HG03159 (cell line): ENCODE measurements at regions not wholly inside any gene's neighbourhood (a gene's known extent, or its start where the extent isn't known, plus 50 kb on each side); places are given as distances from the start of the nearest gene placed in this dataset.

Experiments used
- ATAC-seq: cut with Tn5 transposase; IDR thresholded peaks from one replicate; pipeline ENCODE4 v1.9.1; 2021; ENCODE audit warnings: mild to moderate bottlenecking, moderate library complexity; ENCODE audit not compliant: unreplicated experiment

DNA sequence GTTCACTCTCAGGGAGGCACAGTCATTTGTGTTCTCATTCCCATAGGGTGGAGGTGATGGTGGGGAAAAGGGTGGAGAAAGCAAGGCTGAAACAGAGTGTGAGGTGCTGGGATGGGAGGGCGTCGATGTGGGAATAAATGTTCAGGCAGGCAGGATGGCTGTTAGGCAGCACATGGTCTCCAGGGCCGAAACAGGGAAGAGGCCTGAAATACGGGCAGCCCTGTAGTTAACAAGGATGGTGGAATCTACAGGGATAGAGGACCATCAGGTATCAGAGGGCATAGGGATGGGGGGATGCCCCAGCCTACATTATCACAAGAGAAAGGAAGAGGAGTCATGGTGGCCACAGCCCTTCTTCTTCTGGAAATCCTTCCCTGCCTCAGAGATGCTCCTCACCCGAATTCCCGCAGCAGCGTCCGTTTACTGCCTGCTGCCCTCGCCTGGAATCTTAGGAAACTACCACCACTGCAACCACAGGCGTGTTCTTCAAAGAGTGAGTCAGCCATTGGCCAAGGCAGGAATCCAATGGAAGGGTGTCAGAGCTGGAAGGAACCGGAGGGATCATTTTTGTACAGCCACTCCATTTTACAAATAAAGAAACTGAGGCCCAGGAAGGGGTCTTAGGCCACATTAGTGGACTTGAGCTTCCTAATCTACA lies 49.7 kb upstream of the POMGNT2 start:
- ATAC-seq, result no peak
